Ascending aorta (tissue), 2 donors: ENCODE measurements at regions not wholly inside any gene's neighbourhood (a gene's known extent, or its start where the extent isn't known, plus 50 kb on each side); places are given as distances from the start of the nearest gene placed in this dataset.
A peak's percentile ranks its signal among the peaks of the same experiment; 100 is the strongest.
"Not testable (repeated sequence)": the region's sequence is repeated elsewhere in the genome, so short reads cannot be mapped to it uniquely, and the experiment has no call there.

Experiments
- DNase-seq, 2 donors: peaks; one replicate each; pipeline ENCODE4 v3.0.0-alpha.2; 2019; ENCODE audit warnings: low spot score in 2 of 2
- H3K27ac ChIP-seq, 2 donors: fragments of 200-600 bp; sonication (generic); one replicate each; pipeline ENCODE4 v1.5.1; 2016 to 2017; ENCODE audit warnings: mild to moderate bottlenecking in 1 of 2
- H3K27me3 ChIP-seq: fragments of 200-600 bp; sonication (generic); one replicate; pipeline ENCODE4 v1.5.1; 2017
- H3K36me3 ChIP-seq, 2 donors: fragments of 200-600 bp; sonication (generic); one replicate each; pipeline ENCODE4 v1.5.1; 2016
- H3K4me1 ChIP-seq, 2 donors: fragments of 200-600 bp; sonication (generic); one replicate each; pipeline ENCODE4 v1.5.1; 2016 to 2017; ENCODE audit warnings: mild to moderate bottlenecking in 1 of 2
- H3K4me3 ChIP-seq, 2 donors: fragments of 200-600 bp; sonication (generic); one replicate each; pipeline ENCODE4 v1.5.1; 2016 to 2017; ENCODE audit warnings: mild to moderate bottlenecking in 1 of 2
- H3K9me3 ChIP-seq, 2 donors: fragments of 200-600 bp; sonication (generic); one replicate each; pipeline ENCODE4 v1.5.1; 2016
- intact Hi-C: fragments of 100-400 bp; cut with DNase I; formaldehyde crosslinking; loops from one replicate; pipeline ENCODE4 v1.15.1; 2023
- TF ChIP-seq, protein P1 (sequence below), 3 experiments: fragments of 200-600 bp in 2 of 3; fragments of 450-650 bp in 1 of 3; sonication (generic) in 2 of 3; IDR thresholded peaks; one replicate each; pipeline ENCODE4 v1.5.1; 2016 to 2019; ENCODE audit warnings: antibody characterized with exemption in 3 of 3, mild to moderate bottlenecking in 1 of 3, moderate library complexity in 1 of 3

DNA sequence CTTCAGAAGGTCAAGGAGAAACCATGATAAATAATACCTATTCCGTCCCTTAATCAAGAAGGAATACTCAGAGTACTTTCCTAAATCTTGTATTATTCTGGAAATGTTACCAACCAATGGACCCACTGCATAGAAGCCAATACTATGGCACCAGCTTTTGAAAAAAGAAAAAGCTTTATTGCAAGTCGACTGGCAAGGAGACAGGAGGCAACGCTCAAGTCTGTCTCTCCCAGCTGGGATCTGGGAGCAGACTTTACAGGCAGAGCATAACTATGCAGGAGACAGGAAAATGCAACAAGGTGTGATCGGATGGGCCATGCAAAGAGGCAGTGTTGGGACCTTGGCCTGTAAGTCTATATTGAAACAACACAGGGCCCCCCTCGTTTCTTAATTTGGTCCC lies 132.4 kb downstream of the CHD9NB start:
- TF ChIP-seq, protein P1, sequence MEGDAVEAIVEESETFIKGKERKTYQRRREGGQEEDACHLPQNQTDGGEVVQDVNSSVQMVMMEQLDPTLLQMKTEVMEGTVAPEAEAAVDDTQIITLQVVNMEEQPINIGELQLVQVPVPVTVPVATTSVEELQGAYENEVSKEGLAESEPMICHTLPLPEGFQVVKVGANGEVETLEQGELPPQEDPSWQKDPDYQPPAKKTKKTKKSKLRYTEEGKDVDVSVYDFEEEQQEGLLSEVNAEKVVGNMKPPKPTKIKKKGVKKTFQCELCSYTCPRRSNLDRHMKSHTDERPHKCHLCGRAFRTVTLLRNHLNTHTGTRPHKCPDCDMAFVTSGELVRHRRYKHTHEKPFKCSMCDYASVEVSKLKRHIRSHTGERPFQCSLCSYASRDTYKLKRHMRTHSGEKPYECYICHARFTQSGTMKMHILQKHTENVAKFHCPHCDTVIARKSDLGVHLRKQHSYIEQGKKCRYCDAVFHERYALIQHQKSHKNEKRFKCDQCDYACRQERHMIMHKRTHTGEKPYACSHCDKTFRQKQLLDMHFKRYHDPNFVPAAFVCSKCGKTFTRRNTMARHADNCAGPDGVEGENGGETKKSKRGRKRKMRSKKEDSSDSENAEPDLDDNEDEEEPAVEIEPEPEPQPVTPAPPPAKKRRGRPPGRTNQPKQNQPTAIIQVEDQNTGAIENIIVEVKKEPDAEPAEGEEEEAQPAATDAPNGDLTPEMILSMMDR (IDR thresholded peaks at IDR 0.05): no peak
- DNase-seq: no peak
- intact Hi-C loops: no loop called here
- no peaks in the 10 kb centered on the region for H3K36me3 ChIP-seq
- H3K4me1 ChIP-seq: no peaks in the 10 kb centered on the region
- H3K27ac ChIP-seq: no peak overlapping the region
- H3K9me3 ChIP-seq: no peaks in the 10 kb centered on the region
- H3K27me3 ChIP-seq: no peaks in the 10 kb centered on the region
- H3K4me3 ChIP-seq: no peak overlapping the region

DNA sequence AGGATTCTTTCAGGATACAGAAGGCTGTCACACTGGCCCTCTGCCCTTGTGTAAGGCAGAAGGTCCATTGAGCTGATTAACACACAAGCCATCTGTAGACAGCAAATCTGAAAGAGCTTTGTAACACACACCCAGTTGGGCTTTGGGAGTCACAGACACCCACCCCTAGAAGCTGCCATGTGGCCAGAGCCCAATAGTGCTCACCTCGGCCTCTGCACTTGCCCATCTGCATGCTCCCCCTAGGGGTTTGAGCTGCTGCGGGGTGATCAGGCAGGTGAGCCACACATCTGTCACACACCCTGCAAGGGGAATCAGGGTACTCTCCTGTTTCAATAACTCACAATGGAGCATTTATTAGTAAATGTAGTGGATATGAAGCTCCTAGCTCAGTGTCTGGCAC lies 138.3 kb downstream of the CHD9NB start:
- H3K4me3 ChIP-seq: no peak overlapping the region
- intact Hi-C loops: no loop called here
- no peak for DNase-seq
- no peaks in the 10 kb centered on the region for H3K27me3 ChIP-seq
- no peak overlapping the region for H3K27ac ChIP-seq
- H3K9me3 ChIP-seq: no peaks in the 10 kb centered on the region
- no peaks in the 10 kb centered on the region for H3K4me1 ChIP-seq
- no peaks in the 10 kb centered on the region for H3K36me3 ChIP-seq
- TF ChIP-seq, protein P1 (IDR thresholded peaks at IDR 0.05): no peak

DNA sequence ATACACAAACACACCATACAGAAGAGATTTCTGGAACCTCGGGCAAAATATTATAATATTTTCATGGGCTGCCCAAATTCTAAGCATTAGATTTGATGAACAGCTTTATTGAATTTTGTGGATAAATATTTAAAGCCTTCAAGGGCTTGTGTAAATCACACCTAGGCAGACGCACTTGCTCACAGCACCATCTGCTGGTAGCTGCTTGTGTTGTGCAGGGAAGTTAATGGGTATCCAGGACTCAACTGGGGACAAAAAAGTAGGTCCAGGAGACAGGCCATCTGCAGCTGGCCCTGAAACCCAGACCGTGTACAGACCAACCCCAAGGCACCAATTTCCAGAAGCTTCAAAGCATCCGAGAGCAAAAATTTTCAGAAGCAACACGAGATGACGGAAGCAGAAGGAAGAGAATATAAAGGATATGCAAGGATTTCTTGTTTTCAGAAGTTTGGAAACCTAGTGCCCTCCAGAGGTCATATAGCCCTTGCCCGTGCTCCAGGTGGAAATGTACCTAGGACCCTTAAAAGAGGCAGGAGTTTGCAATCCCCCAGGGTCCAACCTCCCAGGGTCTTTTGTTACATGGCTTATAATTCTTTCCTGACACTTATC lies 140.0 kb downstream of the CHD9NB start:
- no peaks in the 10 kb centered on the region for H3K4me1 ChIP-seq
- no peak overlapping the region for H3K4me3 ChIP-seq
- no peaks in the 10 kb centered on the region for H3K9me3 ChIP-seq
- TF ChIP-seq, protein P1 (IDR thresholded peaks at IDR 0.05): peak in 2 of 3 experiments; percentile 24 to 50
- no peaks in the 10 kb centered on the region for H3K27me3 ChIP-seq
- H3K36me3 ChIP-seq: no peaks in the 10 kb centered on the region
- intact Hi-C loops: no loop called here
- no peak for DNase-seq
- H3K27ac ChIP-seq: no peak overlapping the region

DNA sequence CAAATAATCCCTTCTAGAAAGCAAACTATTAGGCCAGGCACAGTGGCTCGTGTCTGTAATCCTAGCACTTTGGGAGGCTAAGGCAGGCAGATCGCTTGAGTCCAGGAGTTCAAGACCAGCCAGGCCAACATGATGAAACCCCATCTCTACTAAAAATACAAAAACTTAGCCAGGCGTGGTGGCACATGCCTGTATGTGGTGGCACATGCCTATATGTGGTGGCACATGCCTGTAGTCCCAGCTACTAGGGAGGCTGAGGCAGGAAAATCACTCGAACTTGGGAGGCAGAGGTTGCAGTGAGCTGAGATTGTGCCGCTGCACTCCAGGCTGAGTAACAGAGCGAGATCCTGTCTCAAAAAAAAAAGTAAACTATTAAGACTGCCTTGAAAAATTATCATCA lies 144.6 kb downstream of the CHD9NB start:
- H3K9me3 ChIP-seq, H3K36me3 ChIP-seq, intact Hi-C loops, DNase-seq, H3K4me1 ChIP-seq, H3K27ac ChIP-seq, H3K4me3 ChIP-seq, H3K27me3 ChIP-seq: not testable (repeated sequence)

DNA sequence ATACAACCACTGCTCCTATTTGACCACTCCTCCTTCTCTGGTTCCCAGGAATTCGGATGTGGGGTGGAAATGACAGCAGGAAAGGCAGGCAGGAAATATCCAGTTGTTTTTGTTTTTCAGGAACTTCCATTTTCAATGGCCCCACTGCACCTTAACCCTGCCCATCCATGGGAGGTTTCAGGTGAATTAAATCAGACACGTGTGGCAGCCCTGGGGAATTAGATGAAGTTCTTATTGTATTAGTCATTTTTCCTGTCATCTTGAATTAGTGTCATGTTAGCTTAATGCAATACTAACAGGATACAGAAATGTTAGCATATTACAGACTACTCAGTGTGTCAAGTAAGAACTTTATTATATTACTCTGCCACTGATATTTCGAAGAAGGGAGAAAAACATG lies 146.4 kb downstream of the CHD9NB start:
- intact Hi-C loops: no loop called here
- TF ChIP-seq, protein P1 (IDR thresholded peaks at IDR 0.05): no peak
- Histone ChIP-seq H3K27me3 (no peaks in the 10 kb centered on the region), H3K4me3 (no peak overlapping the region), H3K27ac (no peak overlapping the region), H3K4me1 (no peaks in the 10 kb centered on the region), H3K9me3 (no peaks in the 10 kb centered on the region), H3K36me3 (no peaks in the 10 kb centered on the region)
- no peak for DNase-seq

DNA sequence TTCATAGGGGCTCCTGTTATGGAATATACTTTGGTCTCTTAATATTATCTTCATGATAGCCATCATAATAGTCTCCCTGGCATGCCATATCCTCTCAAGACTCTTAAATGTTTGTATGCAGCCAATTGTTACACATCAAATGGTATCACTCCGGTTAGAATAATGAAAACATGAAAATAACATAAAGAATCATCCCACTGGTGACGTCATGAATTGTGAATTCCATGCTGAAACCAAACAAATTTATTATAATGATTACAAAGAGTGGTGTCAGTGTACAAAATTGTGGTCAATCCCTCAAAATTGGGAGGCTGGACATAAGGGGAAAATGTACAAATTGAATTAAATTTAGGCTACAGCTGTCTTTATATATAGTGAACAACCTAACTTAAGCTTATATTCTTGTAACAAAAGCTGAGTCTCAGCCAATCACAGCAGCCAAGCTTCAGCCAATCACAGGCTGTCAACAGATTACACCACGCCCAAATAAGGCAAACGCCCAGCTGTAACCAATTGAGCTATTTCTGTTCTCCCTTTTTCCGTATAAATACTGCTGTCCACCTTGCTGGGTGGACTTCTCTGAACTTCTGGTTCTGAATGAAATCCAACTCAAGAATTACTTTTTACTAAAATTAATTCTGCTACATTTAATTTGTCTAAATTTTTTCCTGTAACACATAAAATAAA lies 156.1 kb downstream of the CHD9NB start:
- TF ChIP-seq, protein P1 (IDR thresholded peaks at IDR 0.05): no peak
- no peak overlapping the region for H3K4me3 ChIP-seq
- H3K27ac ChIP-seq: no peak overlapping the region
- no peaks in the 10 kb centered on the region for H3K4me1 ChIP-seq
- no peaks in the 10 kb centered on the region for H3K27me3 ChIP-seq
- H3K9me3 ChIP-seq: peaks cover 0 to 4% of the 10 kb centered on the region in 2 donors
- DNase-seq: no peak
- no peaks in the 10 kb centered on the region for H3K36me3 ChIP-seq
- intact Hi-C loops: no loop called here
